ENCODE measurements at regions not wholly inside any gene's neighbourhood (a gene's known extent, or its start where the extent isn't known, plus 50 kb on each side); places are given as distances from the start of the nearest gene placed in this dataset.

- TF ChIP-seq BRCA1 (IDR thresholded peaks at IDR 0.05; ENCODE audit: low read depth, low read length) (no peak), SP2 (IDR thresholded peaks at IDR 0.05; ENCODE audit: low read length) (no peak), EP300 (IDR thresholded peaks at IDR 0.05; ENCODE audit: borderline replicate concordance in 1 of 2, low read depth in 2 of 2, low read length in 2 of 2) (no peak), MAFK (IDR thresholded peaks at IDR 0.05; ENCODE audit: low read depth, low read length) (no peak), ZNF274 (IDR thresholded peaks at IDR 0.05; ENCODE audit: borderline replicate concordance, extremely low read depth, low read length) (no peak), POLR2A (IDR thresholded peaks at IDR 0.05; ENCODE audit: control extremely low read depth in 1 of 2, low read depth in 2 of 2, low read length in 2 of 2) (no peak), CHD2 (IDR thresholded peaks at IDR 0.05; ENCODE audit: low read length) (no peak), CEBPB (IDR thresholded peaks at IDR 0.05; ENCODE audit: low read depth, low read length) (no peak), POLR2AphosphoS5 (IDR thresholded peaks at IDR 0.05; ENCODE audit: low read depth, low read length) (no peak)
Measured at GRCh38 chr7:46649876-46650275, 728.8 kb upstream of the IGFBP3 start.

Measured in H1 (cell line).